Sigmoid colon (tissue), 4 donors: ENCODE measurements at regions not wholly inside any gene's neighbourhood (a gene's known extent, or its start where the extent isn't known, plus 50 kb on each side); places are given as distances from the start of the nearest gene placed in this dataset.

ENCODE experiments used
- CTCF ChIP-seq, 4 experiments: fragments of 450-650 bp in 3 of 4; fragments of 200-600 bp in 1 of 4; IDR thresholded peaks; one replicate each; pipeline ENCODE4 v1.5.1; 2016 to 2019; ENCODE audit warnings: antibody characterized with exemption in 4 of 4, mild to moderate bottlenecking in 3 of 4, moderate library complexity in 2 of 4
- EP300 ChIP-seq, 4 donors: sonication (generic); formaldehyde crosslinking; IDR thresholded peaks; one replicate each; pipeline ENCODE4 v1.6.1; 2017; ENCODE audit warnings: antibody characterized with exemption in 4 of 4
- POLR2A ChIP-seq, 2 donors: fragments of 450-650 bp; IDR thresholded peaks; one replicate each; pipeline ENCODE4 v1.6.1; 2016; ENCODE audit warnings: antibody characterized with exemption in 2 of 2, mild to moderate bottlenecking in 2 of 2, moderate library complexity in 2 of 2

DNA sequence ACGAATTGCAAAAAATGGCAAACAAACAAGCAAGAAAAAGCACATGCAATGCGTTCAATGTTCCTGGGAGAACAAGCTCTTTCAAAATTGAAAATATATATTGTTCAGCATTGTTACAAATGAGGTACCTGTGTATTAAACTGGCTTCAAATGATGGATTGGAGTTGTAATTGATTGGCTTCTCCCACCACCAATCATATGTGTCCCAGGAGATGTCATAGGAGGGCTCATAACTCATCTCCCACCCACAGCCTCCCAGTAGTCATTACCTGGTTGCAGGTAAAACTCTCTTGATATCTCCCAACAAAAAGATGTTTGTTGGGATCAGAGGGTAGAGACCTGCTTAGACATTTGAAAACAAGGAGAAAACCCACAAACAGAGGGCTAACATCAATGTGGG lies 302.9 kb downstream of the BAMBI start:
- TF ChIP-seq CTCF (IDR thresholded peaks at IDR 0.05) = no peak
- TF ChIP-seq POLR2A (IDR thresholded peaks at IDR 0.05) = no peak
- no peak for TF ChIP-seq EP300 (IDR thresholded peaks at IDR 0.05)
